ENCODE measurements at regions not wholly inside any gene's neighbourhood (a gene's known extent, or its start where the extent isn't known, plus 50 kb on each side); places are given as distances from the start of the nearest gene placed in this dataset.

- no peaks in the 10 kb centered on the region for H3K36me3 Mint-ChIP-seq (ENCODE audit: insufficient read depth in 1 of 3, low read depth in 3 of 3)
- no peak overlapping the region for H3K18ac ChIP-seq (ENCODE audit: insufficient read length, low read depth, low read length)
- no peak for DNase-seq
- H4K20me1 ChIP-seq (ENCODE audit: control insufficient read depth, insufficient read depth, insufficient read length), result no peaks in the 10 kb centered on the region
- no peak overlapping the region for H2BK120ac ChIP-seq (ENCODE audit: low read depth, low read length, poor library complexity, severe bottlenecking)
- H3K9ac ChIP-seq (ENCODE audit: extremely low read depth, insufficient read length, low read length), result no peak overlapping the region
- no peak overlapping the region for H3K4ac ChIP-seq (ENCODE audit: low read depth, low read length)
- no peak overlapping the region for H2AFZ ChIP-seq (ENCODE audit: low read length)
- no peaks in the 10 kb centered on the region for H3K79me2 ChIP-seq (ENCODE audit: insufficient read depth, low read length)
- H3K4me3 Mint-ChIP-seq, result no peak overlapping the region
- no peaks in the 10 kb centered on the region for H3K9me3 Mint-ChIP-seq
- no peak overlapping the region for H2BK5ac ChIP-seq (ENCODE audit: insufficient read length, low read length)
- H4K8ac ChIP-seq (replicated peaks; ENCODE audit: insufficient read length, low read depth, low read length), result no peak overlapping the region
- H3K27me3 ChIP-seq (ENCODE audit: insufficient read depth, low read length), result no peaks in the 10 kb centered on the region
- H3K27ac Mint-ChIP-seq, result no peak overlapping the region
- H2BK15ac ChIP-seq (ENCODE audit: low read depth, low read length), result no peak overlapping the region
- no peak overlapping the region for H3K4me2 ChIP-seq (ENCODE audit: insufficient read depth, insufficient read length, low read length)
- H3K27me3 Mint-ChIP-seq (ENCODE audit: low read depth), result no peaks in the 10 kb centered on the region
- H3T11ph ChIP-seq (ENCODE audit: low read length), result no peak overlapping the region
- no peak overlapping the region for H3K14ac ChIP-seq (ENCODE audit: insufficient read depth, low read length)
- WGBS (ENCODE audit: extremely low coverage, insufficient read length, low lambda C conversion rate), result no CpG with 5 or more reads among the region's 4 CpGs
- no peak overlapping the region for H3K23ac ChIP-seq (ENCODE audit: insufficient read length, low read depth, low read length)
- no peak overlapping the region for H2AK5ac ChIP-seq (ENCODE audit: insufficient read length, low read length)
- H3K79me1 ChIP-seq (ENCODE audit: insufficient read depth, low read depth, low read length, poor library complexity, severe bottlenecking), result no peaks in the 10 kb centered on the region
- no peak overlapping the region for H2BK12ac ChIP-seq (ENCODE audit: insufficient read length, low read depth, low read length)
- no peaks in the 10 kb centered on the region for H3K4me1 ChIP-seq (ENCODE audit: insufficient read depth, low read length)
- no peaks in the 10 kb centered on the region for H3K9me3 ChIP-seq (ENCODE audit: control insufficient read depth, low read depth, low read length)
- H4K5ac ChIP-seq (ENCODE audit: insufficient read length, low read depth, low read length), result no peak overlapping the region
- H3K4me1 Mint-ChIP-seq, result no peaks in the 10 kb centered on the region
- no peak overlapping the region for H3K56ac ChIP-seq (ENCODE audit: insufficient read length, low read depth, low read length)
- no peak overlapping the region for H4K91ac ChIP-seq (ENCODE audit: insufficient read length, low read depth, low read length)
- H3K27ac ChIP-seq (ENCODE audit: insufficient read length, low read depth, low read length), result no peak overlapping the region
- TF ChIP-seq, protein P1, sequence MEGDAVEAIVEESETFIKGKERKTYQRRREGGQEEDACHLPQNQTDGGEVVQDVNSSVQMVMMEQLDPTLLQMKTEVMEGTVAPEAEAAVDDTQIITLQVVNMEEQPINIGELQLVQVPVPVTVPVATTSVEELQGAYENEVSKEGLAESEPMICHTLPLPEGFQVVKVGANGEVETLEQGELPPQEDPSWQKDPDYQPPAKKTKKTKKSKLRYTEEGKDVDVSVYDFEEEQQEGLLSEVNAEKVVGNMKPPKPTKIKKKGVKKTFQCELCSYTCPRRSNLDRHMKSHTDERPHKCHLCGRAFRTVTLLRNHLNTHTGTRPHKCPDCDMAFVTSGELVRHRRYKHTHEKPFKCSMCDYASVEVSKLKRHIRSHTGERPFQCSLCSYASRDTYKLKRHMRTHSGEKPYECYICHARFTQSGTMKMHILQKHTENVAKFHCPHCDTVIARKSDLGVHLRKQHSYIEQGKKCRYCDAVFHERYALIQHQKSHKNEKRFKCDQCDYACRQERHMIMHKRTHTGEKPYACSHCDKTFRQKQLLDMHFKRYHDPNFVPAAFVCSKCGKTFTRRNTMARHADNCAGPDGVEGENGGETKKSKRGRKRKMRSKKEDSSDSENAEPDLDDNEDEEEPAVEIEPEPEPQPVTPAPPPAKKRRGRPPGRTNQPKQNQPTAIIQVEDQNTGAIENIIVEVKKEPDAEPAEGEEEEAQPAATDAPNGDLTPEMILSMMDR (conservative IDR thresholded peaks at IDR 0.05), result no peak
- no peaks in the 10 kb centered on the region for H3K23me2 ChIP-seq (ENCODE audit: insufficient read length, low read depth, low read length, poor library complexity, severe bottlenecking)
- H2BK20ac ChIP-seq (ENCODE audit: low read depth, low read length, poor library complexity, severe bottlenecking), result no peak overlapping the region
These were observed 93.2 kb upstream of the OSMR start for GRCh38 chr5:38752622-38753021.

All from H9 (cell line).